ENCODE measurements at regions not wholly inside any gene's neighbourhood (a gene's known extent, or its start where the extent isn't known, plus 50 kb on each side); places are given as distances from the start of the nearest gene placed in this dataset.
"Not testable (repeated sequence)": the region's sequence is repeated elsewhere in the genome, so short reads cannot be mapped to it uniquely, and the experiment has no call there.

DNA sequence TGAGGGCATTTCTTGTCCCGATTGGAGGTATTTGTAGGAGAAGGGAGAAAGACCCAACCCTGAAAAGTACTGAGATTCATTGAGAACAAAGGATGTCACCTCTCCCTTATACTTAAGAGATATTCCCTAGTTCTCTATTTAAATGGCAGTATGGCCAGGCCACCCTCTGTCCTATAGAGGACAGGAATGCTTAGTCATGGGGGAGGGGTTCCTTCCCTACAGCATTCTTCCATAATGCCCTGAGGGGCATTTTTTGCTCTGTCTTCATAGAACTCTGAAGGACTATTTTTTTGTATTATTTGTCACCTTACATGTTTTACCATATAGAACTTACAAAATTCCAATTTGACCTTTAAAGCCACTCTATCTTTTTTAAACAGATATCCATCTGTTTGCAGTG is 176.3 kb downstream of the TMEM161B start:
- no peak for DNase-seq (ENCODE audit: low spot score)

DNA sequence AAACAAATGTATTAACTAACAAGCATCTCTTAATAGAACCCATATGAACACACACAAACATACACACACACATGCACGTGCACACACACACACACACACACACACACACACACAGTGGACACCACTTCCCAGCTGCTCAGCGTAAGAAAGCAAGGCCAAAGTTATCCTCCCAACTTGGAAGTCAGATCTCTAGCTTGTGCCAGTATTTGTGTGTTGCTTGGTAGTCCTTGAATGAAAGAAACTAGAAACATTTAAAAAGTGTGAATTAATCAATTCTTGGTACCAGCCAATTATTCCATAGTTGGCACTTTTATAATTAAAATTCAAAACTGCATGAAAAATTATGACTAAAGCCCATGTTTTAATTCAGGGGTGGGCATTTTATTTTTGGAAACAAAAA is 178.1 kb downstream of the TMEM161B start:
- DNase-seq (ENCODE audit: low spot score) = no peak

DNA sequence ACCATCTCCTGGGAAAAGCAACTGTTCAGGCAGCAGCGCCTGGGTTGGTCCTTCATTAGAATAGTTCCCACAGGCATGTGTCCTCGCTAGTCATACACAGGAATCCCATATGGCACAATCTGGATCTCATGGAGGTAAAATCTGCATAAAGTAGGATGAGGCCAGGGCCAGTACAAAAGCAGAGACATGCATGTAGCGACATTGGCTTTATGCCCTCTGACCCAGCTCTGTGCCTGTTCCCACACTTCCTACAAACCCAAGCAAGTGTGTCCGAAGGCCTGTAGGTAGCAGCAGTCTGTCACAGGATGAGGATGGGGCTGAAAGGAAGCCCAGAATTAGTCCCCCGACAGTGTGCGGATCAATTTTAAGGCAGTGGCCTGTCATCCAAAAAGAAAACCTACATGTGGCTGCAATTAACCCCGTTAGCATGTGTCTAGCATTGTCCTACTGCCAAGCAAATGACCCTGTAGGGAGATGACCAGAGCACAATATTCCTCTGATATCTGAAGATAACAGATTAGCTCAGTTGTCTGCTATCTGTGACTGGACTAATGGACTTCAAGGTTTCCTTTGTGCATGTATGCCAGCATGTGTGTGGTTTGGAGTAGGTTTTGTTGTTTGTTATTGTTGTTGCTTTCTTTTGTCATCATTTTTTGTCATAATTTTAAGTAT is 178.8 kb downstream of the TMEM161B start:
- no peak for DNase-seq (ENCODE audit: low spot score)

DNA sequence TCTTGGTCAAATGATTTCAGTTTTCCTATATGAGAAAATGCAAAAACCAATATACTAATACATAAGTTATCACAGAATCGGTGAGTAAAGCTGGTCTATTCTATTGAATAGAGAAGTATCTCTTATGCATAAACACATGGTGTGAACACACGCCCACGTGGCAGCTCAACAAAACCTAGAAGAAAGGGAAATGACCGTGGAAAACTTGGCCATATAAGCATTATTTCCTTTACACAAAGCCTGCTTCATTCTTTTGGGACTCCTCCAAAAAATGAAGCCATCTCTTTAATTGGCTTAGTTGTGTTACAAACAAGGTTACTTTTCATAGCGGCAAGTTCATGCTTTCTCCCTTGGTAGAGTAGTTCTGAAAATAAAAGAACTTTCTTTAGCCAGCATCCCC is 183.2 kb downstream of the TMEM161B start:
- DNase-seq (ENCODE audit: low spot score) = no peak

DNA sequence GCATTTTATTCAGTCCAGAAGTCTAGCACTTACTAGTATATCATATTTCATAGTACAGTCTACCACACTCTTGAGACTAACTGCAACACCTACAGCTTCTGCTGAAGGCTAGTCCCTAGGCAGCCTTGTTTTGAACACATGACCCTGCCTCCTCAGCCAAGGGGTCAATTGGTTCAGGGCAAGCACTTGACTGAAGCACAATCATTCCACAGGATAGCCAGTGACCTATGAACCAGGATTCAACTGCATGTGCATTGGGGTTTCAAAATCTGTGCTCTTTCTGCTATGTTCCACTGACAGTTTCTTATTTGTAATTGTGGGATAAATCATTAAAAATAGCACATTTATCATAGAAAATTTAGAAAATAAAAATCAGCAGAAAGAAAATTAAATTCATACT is 186.8 kb downstream of the TMEM161B start:
- DNase-seq (ENCODE audit: low spot score) = no peak

DNA sequence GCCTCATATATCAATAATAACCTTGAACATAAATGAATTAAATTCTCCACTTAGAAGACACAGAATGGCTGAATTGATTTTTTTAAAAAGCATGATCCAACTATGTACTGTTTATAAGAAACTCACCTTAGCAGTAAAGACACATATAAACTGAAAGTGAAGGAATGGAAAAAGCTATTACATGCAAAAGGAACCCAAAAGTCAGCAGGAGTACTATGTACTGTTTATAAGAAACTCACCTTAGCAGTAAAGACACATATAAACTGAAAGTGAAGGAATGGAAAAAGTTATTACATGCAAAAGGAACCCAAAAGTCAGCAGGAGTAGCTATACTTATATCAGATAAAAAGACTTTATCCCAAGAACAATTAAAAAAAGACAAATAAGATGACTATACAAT is 204.8 kb downstream of the TMEM161B start:
- DNase-seq (ENCODE audit: low spot score) = no peak

DNA sequence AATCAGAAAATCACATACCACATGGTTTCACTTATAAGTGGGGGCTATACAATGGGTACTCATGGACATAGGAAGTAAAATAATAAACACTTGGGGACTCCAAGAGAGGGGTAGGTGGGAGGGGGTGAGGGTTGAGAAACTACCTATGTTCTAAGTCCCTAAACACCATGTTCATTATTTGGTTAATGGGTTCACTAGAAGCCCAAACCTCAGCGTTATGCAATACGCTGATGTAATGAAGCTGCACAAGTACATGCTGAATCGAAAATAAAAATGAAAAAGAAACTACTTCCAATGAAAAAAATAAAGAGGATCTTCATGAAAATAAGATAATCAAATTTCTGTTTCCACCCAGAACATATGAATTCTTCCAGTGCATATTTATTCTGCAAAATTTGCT is 208.5 kb downstream of the TMEM161B start:
- DNase-seq (ENCODE audit: low spot score) = no peak

DNA sequence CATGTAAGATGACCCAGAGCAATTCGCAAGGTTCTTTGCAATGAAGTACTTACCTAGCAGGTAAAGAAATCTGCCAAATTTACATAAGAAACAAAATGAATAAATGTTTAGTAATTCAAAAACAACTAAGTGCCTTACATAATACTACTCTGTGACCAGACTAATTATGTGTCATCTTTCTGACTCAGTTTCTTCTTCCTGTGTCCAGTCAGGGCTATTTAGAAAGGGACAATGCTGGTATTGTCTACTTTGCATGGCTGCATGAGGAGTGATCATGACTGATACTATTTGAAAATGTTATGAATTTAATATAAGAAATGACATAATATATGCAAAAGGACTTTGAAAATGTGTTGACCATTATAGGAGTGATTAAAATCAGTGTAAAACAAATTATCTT is 210.0 kb downstream of the TMEM161B start:
- DNase-seq (ENCODE audit: low spot score) = no peak

DNA sequence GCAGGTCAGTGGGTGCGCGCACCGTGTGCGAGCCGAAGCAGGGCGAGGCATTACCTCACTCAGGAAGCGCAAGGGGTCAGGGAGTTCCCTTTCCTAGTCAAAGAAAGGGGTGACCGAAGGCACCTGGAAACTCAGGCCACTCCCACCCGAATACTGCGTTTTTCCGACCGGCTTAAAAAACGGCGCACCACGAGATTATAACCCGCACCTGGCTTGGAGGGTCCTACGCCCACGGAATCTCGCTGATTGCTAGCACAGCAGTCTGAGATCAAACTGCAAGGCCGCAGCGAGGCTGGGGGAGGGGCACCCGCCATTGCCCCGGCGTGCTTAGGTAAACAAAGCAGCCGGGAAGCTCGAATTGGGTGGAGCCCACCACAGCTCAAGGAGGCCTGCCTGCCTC is 216.2 kb downstream of the TMEM161B start:
- DNase-seq (ENCODE audit: low spot score) = not testable (repeated sequence)

DNA sequence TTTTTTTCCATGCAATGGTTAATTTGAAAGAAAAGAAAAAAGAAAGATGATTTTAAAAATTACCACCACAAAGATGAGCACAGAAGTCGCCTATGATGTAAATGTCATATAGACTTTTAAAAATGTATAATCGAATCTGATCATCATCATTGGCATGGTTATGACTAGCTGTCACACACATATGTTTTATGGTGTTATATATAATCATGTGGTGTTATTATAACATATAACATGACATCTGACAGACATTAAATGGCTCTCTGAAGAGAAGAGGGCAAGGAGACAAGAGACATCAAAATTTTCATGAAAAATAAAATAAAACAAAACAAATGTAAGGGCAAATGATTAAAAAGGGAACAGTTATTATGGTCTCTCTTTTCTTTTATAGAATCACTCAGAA is 217.5 kb downstream of the TMEM161B start:
- DNase-seq (ENCODE audit: low spot score) = no peak

DNA sequence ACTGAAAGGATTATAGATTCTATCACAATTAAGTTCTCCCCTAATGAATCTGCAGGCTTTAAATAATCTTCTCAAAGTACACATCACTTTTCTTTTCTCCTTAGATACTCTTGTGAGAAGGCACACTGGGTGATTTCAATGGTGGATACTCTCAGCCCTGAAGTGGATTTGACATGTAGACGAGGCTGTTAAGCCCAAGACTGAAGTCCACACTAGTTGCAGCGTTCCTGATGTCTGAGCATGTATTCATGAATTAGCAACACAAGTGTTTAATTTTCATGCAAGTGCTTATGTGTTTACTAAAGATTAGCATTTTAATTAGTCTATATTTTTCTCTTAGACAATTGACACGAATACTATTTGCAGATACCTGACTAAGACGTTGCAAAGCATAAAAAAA is 218.9 kb downstream of the TMEM161B start:
- no peak for DNase-seq (ENCODE audit: low spot score)

DNA sequence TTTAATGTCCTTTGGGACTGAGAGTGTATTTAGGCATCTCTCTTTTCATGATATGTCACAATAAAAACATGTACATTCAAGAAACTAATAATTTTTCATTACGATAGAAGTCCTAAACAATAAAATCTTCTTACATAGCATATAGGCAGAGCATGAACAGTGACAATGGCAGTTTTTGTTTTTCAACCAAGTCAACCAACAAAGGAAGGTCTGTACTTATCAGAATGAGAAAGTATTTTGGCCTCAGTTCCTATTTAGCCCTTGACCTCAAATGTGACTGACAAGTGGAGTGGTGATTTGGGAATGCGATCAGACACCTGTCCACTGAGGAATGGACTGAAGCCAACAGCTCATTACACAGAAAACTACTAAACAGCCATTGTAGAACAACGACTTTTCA is 219.5 kb downstream of the TMEM161B start:
- no peak for DNase-seq (ENCODE audit: low spot score)

DNA sequence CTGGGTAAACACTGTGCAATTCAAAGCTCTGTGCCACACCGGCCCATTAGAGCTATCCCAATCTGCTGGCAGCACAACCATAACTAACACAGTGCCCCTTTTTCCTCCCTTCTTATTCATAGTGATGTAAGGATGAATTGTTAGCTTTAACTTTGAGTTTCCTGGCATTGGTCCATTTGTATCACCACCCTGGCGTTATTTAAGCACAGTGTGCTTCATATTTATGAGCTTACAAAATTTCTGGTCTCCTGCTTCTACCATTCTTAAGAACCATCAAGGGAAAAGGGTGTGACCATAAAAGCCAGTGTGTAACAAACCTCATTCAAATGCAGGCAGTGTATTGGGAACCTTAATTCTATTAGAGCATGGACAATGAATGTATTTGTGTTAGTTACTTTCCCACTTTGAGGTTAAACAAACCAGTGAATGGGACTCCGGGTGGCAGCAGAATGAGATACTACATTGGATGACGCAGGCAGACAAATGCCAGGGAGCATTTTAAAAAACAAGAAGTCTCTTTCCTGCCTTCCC is 222.6 kb downstream of the TMEM161B start:
- DNase-seq (ENCODE audit: low spot score) = no peak

DNA sequence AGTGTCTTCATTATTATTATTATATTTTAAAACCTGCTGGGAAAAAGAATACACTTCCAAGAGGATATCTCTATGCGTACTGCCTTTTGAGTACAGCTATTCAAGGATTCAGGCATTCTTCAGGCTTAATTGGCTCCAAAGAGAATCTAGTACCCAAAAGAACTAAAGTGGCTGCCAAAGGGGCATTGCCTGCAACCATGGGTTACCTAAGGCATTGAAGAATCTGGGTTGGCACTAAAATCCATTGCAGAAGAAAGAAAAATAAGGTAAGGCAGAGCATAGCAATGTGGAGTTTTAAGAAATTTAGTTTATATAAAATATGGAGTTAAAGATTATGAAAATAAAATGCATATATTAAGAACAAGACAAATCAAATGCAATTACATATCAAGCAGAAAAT is 223.5 kb downstream of the TMEM161B start:
- DNase-seq (ENCODE audit: low spot score) = no peak

DNA sequence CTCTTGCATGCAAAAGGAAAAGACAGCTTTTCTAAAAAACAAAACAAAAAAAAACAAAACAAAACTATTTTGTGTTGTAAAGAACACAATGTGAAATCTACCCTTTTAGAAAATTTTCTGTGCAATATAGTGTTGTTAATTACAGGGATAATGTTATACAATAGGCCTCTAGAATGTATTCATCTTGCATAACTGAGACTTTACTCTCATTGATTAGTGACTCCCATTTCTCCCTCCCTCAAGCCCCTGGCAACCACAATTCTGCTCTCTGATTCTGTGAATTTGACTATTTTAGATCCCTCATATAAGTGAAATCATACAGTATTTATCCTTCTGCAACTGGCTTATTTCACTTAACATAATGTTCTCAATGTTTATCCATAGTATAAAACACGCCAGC is 234.1 kb downstream of the TMEM161B start:
- DNase-seq (ENCODE audit: low spot score) = no peak

DNA sequence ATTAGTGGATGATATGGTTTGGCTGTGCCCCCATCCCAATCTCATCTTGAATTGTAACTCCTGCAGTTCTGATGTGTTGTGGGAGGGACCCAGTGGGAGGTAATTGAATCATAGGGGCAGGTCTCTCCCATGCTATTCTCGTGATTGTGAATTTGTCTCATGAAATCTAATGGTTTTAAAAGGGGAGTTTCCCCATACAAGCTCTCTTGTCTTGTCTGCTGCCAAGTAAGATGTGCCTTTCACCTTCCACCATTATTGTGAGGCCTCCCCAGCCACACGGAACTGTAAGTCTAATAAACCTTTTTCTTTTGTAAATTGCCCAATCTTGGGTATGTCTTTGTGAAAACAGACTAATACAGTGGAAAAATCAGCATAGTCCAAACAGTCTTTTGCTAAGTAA is 235.5 kb downstream of the TMEM161B start:
- DNase-seq (ENCODE audit: low spot score) = no peak

DNA sequence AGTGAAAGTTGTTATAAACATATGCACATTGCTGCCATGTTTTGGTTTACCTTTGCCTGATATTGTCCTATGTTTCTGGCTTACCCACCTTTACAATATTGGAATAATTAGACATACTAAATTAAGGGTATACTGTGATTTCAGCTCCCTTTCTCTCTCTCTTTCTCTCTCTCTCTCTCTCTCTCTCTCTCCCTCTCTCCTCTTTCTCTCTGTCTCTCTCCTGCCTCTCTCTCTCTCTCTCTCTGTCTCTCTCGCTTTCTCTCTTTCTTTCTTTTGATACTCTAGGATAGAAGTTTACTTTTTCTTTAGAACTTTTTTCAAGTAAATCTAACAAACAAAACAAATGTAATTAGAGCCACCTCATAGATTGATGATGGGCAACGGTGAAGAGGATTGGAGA is 239.6 kb downstream of the TMEM161B start:
- DNase-seq (ENCODE audit: low spot score) = no peak

DNA sequence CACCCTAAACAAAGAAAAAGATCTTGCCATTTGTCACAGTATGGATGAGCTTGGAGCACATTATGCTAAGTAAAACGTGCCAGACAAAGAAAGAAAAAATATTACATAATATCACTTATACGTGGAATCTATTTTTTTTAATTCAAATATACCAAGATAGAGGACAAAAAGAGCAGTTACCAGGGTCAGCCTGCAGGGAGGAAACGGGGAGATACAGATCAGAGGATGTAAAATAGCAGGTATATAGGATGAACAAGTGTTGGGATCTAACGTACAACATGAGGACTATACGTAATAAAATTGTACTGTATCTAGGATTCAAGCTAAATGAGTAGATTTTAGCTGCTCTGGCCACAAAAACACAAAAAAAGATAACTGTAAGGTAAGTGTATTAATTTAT is 247.5 kb downstream of the TMEM161B start:
- DNase-seq (ENCODE audit: low spot score) = no peak

DNA sequence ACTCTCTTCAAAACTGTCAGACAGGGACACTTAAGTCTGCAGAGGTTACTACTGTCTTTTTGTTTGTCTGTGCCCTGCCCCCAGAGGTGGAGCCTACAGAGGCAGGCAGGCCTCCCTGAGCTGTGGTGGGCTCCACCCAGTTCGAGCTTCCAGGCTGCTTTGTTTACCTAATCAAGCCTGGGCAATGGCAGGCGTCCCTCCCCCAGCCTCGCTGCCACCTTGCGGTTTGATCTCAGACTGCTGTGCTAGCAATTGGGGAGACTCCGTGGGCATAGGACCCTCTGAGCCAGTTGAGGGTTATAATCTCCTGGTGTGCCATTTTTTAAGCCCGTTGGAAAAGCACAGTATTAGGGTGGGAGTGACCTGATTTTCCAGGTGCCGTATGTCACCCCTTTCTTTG is 253.7 kb downstream of the TMEM161B start:
- DNase-seq (ENCODE audit: low spot score) = not testable (repeated sequence)

DNA sequence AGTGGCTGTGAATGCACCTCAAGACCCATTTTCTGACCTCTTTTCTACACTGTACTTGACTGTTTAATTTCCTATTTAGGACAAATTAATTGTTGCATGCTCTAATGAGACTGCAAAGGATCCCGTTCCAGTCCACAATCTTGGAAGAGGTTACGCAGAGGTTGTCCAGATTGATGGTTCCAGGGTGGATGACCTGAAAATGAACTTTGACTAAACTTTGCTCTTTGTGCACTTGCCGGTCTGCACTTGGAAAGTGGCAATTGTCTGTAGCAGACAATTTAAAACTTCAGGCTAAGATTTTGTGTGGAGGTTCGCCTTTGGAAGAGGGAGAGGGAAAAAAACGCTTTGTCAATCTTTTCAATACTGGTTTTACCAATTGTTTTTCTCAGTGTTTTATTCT is 267.8 kb downstream of the TMEM161B start:
- DNase-seq (ENCODE audit: low spot score) = no peak

DNA sequence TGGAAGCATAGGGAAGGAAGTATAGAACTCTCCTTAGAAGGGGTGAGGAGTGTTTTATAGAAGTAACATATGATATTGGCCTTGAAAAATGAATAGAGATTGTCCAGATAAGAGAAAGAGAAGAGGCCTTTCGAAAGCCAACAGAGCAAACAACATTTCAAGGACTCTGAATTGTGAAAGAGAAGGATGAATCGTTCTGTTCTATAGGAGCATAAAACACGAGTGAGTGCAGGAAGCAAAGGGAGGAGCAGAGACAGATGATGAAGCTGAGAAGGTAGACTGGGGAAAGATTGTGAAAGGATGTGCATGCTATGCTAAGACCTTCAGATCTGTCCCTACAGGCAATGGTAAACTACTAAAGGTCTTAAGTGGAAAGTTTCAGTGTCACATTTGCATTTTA is 271.0 kb downstream of the TMEM161B start:
- no peak for DNase-seq (ENCODE audit: low spot score)

DNA sequence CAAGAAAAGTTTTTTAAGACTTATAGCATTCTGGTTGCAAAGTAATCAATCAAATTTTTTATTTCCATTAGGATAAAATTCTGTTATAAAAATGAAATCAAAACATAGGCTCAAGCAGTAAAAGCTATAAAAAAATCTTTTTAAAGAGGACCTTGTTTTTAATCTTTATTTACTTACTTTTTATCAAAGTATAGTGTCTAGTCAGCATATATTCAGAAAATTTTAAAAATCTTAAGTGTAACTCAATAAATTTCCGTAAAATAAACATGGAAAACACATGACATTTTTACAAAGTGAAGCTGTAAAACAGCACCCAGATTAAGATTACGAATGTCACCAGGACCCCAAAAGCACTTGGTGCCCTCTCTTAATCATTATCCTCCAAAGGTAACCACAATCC is 302.4 kb downstream of the TMEM161B start:
- DNase-seq (ENCODE audit: low spot score) = no peak

DNA sequence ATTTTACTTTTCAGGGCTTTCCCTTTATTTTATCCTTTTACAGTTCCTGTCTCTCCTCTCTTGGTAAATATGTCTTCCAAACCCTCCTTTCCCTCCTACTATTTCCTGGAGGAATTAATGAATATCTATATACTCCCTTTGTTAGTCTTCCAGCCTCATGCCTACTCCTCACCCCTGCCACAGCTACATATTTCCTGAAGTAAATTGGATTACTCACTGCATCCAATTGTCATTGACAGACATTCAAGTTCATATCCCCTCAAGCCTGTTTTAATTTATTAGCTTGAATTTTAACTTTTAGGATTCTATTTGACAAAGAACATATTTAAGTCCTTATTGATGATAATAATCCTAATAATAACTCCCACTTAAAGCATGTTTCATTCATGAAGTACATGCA is 314.5 kb downstream of the TMEM161B start:
- DNase-seq (ENCODE audit: low spot score) = no peak

DNA sequence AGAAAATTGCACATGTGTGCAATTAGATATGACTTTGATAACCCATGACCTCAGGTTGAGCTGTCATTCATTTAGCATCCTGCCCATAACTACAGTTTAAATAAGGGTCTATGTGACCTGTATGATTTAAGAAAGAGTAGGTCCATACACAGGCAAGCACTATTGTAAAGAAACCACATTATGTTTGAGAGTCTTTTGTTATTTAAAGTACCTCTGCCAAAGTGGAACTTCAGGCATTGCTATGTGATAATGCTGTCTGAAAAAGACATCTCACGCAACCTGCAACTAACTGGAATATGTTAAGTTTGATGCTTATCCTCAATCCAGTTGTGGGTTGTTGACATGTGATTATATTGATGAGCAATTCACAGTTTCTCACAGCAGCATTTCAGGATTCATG is 317.0 kb downstream of the TMEM161B start:
- DNase-seq (ENCODE audit: low spot score) = no peak
